ENCODE measurements at regions not wholly inside any gene's neighbourhood (a gene's known extent, or its start where the extent isn't known, plus 50 kb on each side); places are given as distances from the start of the nearest gene placed in this dataset.

- TF ChIP-seq CTCF (conservative IDR thresholded peaks at IDR 0.05 in 1 of 2, IDR thresholded peaks at IDR 0.05 in 1 of 2; ENCODE audit: low read depth in 1 of 2, low read length in 2 of 2), result no peak
- TF ChIP-seq EZH2 (IDR thresholded peaks at IDR 0.05; ENCODE audit: low read length, missing control alignments), result no peak
Observed at GRCh38 chr4:43742083-43742482, 706.5 kb downstream of the KCTD8 start.
